GM12878 (cell line): ENCODE measurements at regions not wholly inside any gene's neighbourhood (a gene's known extent, or its start where the extent isn't known, plus 50 kb on each side); places are given as distances from the start of the nearest gene placed in this dataset.
A peak's percentile ranks its signal among the peaks of the same experiment; 100 is the strongest.

Experiments used
- ATAC-seq: fragments of 200-7000 bp; cut with Tn5 transposase; 3 replicates; pipeline ENCODE4 v1.9.1; 2020; ENCODE audit warnings: mild to moderate bottlenecking, moderate library complexity
- BruUV-seq: library from RNA; stranded (reverse); fragments of 400-500 nt; replicated peaks from 2 replicates; lab custom pipeline; 2021; lab: Mats Ljungman, UMichigan
- CTCF ChIA-PET: fragments of 300-600 bp; sonication (Branson Sonifier 250); formaldehyde crosslinking; extraction: SDS; loops from one replicate; lab custom pipeline; 2021; ENCODE audit warnings: inconsistent platforms; lab: Yijun Ruan, JAX
- POLR2A ChIA-PET: fragments of 350-600 bp; formaldehyde crosslinking; extraction: SDS; loops from one replicate; lab custom pipeline; 2021; ENCODE audit warnings: inconsistent platforms; lab: Charles Lee
- RAD21 ChIA-PET: fragments of 300-600 bp; sonication (Branson Sonifier 250); formaldehyde crosslinking; loops from one replicate; lab custom pipeline; 2023; ENCODE audit warnings: antibody characterized with exemption; ENCODE audit not compliant: unreplicated experiment; lab: Charles Lee
- SMC1A ChIA-PET: fragments of 300-600 bp; sonication (Branson Sonifier 250); formaldehyde crosslinking; loops from one replicate; lab custom pipeline; 2023; ENCODE audit not compliant: unreplicated experiment, uncharacterized antibody; lab: Charles Lee
- DNase-seq: peaks from one replicate; pipeline ENCODE4 v3.0.0-alpha.2; 2011; ENCODE audit warnings: low read depth, low spot score
- FAIRE-seq: peaks from 3 replicates; lab custom pipeline; 2011; peaks lifted over from hg19 to GRCh38; lab: Jason Lieb, UNC
- H2AFZ ChIP-seq: 2 replicates; pipeline ENCODE4 v1.6.0; 2011; ENCODE audit warnings: low read depth, low read length, control low read depth; ENCODE audit not compliant: control insufficient read depth
- H3K27ac ChIP-seq: 2 replicates; pipeline ENCODE4 v1.5.1; 2011; ENCODE audit warnings: control low read depth; ENCODE audit not compliant: control insufficient read depth, insufficient read depth
- H3K27me3 ChIP-seq, 2 experiments: replicated peaks in 1 of 2; 2 replicates each; pipeline versions ENCODE4 v1.6.0 to v1.6.1; 2011; ENCODE audit warnings: low read length in 1 of 2; ENCODE audit not compliant: control insufficient read depth in 2 of 2, insufficient read depth in 2 of 2
- H3K36me3 ChIP-seq, 2 experiments: 2 replicates each; pipeline ENCODE4 v1.5.1; 2011; ENCODE audit warnings: low read length in 1 of 2; ENCODE audit not compliant: control insufficient read depth in 2 of 2, insufficient read depth in 2 of 2
- H3K4me1 ChIP-seq: 2 replicates; pipeline ENCODE4 v1.6.1; 2011; ENCODE audit warnings: mild to moderate bottlenecking, low read length, moderate library complexity, mixed read lengths; ENCODE audit not compliant: control insufficient read depth, insufficient read depth
- H3K4me2 ChIP-seq: 2 replicates; pipeline ENCODE4 v1.6.0; 2011; ENCODE audit warnings: control low read depth; ENCODE audit not compliant: control insufficient read depth, insufficient read depth
- H3K4me3 ChIP-seq: fragments of 200-600 bp; sonication (generic); 2 replicates; pipeline ENCODE4 v1.5.1; 2016
- H3K79me2 ChIP-seq: 2 replicates; pipeline ENCODE4 v1.6.0; 2011; ENCODE audit warnings: low read length; ENCODE audit not compliant: control insufficient read depth, insufficient read depth
- H3K9ac ChIP-seq: 2 replicates; pipeline ENCODE4 v1.8.0; 2011; ENCODE audit warnings: low read length, control low read depth, mixed read lengths; ENCODE audit not compliant: control insufficient read depth, insufficient read depth
- H3K9me3 ChIP-seq: replicated peaks from 3 replicates; pipeline ENCODE4 v1.5.1; 2011; ENCODE audit warnings: mild to moderate bottlenecking, low read length; ENCODE audit not compliant: control insufficient read depth, insufficient read depth
- H4K20me1 ChIP-seq: 2 replicates; pipeline ENCODE4 v1.6.0; 2011; ENCODE audit not compliant: control insufficient read depth, insufficient read depth
- ASH2L ChIP-seq: fragments of 300-600, 200-600 bp; sonication (generic); IDR thresholded peaks from 2 replicates; pipeline ENCODE4 v1.6.1; 2017; ENCODE audit warnings: low read depth, mild to moderate bottlenecking, borderline replicate concordance
- KAT2A ChIP-seq: conservative IDR thresholded peaks from 2 replicates; pipeline ENCODE4 v1.6.1; 2011; ENCODE audit warnings: low read depth, low read length; ENCODE audit not compliant: control insufficient read depth
- MTA2 ChIP-seq: fragments of 450-650 bp; IDR thresholded peaks from 2 replicates; pipeline ENCODE4 v1.6.1; 2016; ENCODE audit warnings: low read depth, mild to moderate bottlenecking, moderate library complexity
- POLR2A ChIP-seq: IDR thresholded peaks from 2 replicates; pipeline ENCODE4 v1.6.1; 2011; ENCODE audit warnings: low read depth, mild to moderate bottlenecking, low read length
- SMC3 ChIP-seq: IDR thresholded peaks from 2 replicates; pipeline ENCODE4 v1.6.1; 2011; ENCODE audit warnings: low read length, improper control_type of control experiment, borderline replicate concordance
- STAT1 ChIP-seq: fragments of 450-650 bp; conservative IDR thresholded peaks from 2 replicates; pipeline ENCODE4 v1.6.1; 2014; ENCODE audit warnings: antibody characterized with exemption, mild to moderate bottlenecking
- TAF1 ChIP-seq: IDR thresholded peaks from 2 replicates; pipeline ENCODE4 v1.6.1; 2011; ENCODE audit warnings: mild to moderate bottlenecking, low read depth, low read length, borderline replicate concordance
- TCF7 ChIP-seq: IDR thresholded peaks from 2 replicates; pipeline ENCODE4 v1.6.1; 2014; ENCODE audit warnings: antibody characterized with exemption, borderline replicate concordance
- ZNF207 ChIP-seq: fragments of 450-650 bp; IDR thresholded peaks from 2 replicates; pipeline ENCODE4 v1.6.1; 2014; ENCODE audit warnings: antibody characterized with exemption, mild to moderate bottlenecking, borderline replicate concordance
- ZSCAN29 ChIP-seq: fragments of 450-650 bp; IDR thresholded peaks from 2 replicates; pipeline ENCODE4 v1.6.1; 2017; ENCODE audit warnings: mild to moderate bottlenecking, moderate library complexity
- WGBS: methylation state at CpG from one replicate; pipeline ENCODE4 v1.1.6; 2016; ENCODE audit warnings: low lambda C conversion rate; ENCODE audit not compliant: insufficient replicate concordance, insufficient coverage; ENCODE audit errors: missing lambda C conversion rate; 5-methylcytosine and 5-hydroxymethylcytosine counted together
- in situ Hi-C: fragments of 300-500 bp; cut with MboI; formaldehyde crosslinking; loops from 9 replicates; pipeline ENCODE4 v1.14.3; 2018; ENCODE audit warnings: mixed read lengths
- intact Hi-C: fragments of 100-400 bp; cut with micrococcal nuclease; formaldehyde crosslinking; loops from one replicate; pipeline ENCODE4 v1.14.2; 2022; ENCODE audit not compliant: unreplicated experiment
- TF ChIP-seq, protein P1 (sequence below): IDR thresholded peaks from 2 replicates; pipeline ENCODE4 v1.6.1; 2012; ENCODE audit warnings: low read depth, low read length, improper control_type of control experiment

DNA sequence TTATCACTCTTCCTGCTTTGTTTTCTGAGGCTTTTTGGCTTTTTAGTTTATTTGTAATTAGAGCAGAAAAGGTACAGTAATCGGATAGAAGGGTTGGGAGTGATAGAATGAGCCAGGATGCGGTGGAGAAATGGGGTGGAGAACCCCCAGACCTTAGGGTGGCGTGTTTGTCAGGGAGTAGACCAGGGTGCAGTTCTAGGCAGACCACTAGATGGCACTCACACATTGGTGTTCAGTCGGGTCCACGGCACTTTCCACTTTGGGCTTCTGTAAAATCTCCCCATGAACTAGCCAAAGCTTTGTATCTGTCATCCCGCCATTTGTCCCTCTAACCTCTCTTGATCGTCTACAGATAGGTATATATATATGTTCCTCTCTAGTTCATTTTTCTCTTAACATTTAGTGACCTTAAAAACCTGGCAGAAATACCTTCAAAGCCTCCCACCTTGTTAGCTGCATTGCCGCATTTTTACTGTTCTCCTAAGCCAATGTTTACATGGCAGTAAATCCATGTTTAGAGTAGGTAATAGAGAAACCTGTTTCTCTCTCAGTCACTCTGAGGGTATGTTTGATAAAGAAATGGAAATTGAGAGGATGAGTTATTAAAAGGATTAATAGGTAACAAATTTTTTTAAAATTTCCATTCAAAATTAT lies 154.9 kb downstream of the TM9SF2 start (continued):
- TF ChIP-seq MTA2 (no peak), KAT2A (no peak), ZNF207 (no peak), ASH2L (no peak)
- TF ChIP-seq, all 136 proteins: peak for 5

DNA sequence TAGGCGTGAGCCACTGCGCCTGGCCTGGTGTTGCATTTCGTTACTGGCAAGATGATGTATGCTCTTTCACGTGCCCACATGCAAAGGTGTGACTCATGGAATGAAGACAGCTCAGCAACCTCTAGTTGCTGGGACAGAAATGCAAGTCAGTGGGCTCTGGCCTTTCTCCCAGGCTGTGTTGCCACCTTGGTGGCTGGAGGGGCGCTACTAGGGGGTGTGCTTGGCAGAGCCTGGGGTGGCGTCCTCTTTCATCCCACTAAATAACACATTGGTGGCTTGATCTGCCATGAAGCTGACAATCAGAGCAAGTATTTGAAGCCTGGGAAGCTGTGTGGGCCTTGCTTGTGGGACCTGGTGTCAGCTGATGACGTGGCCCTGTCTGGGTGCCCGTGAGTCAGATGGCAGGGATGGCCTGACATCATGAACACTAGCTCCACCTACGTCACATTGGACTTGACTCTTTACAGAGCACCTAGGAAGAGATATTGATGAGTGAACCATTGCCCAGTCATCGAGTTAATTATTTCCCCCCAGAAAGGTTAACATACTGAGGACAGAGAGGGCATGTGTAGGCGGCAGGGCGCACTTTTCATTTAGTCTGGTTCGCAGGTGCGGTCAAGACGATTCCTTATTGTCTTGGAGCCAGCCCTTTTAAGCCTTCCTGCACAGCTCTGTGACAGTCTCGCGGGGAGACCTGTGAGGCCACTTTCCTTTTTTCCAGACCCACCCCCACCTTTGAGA lies 154.2 kb downstream of the TM9SF2 start:
- peaks cover 7% of the 10 kb centered on the region for H3K4me1 ChIP-seq
- H3K27me3 ChIP-seq: no peaks in the 10 kb centered on the region
- FAIRE-seq (no peak), DNase-seq (no peak), ATAC-seq (peak; percentile 11)
- TF ChIP-seq STAT1 (no peak), POLR2A (no peak), TCF7 (no peak), SMC3 (no peak), ZSCAN29 (no peak), TAF1 (no peak)
- TF ChIP-seq, protein P1, sequence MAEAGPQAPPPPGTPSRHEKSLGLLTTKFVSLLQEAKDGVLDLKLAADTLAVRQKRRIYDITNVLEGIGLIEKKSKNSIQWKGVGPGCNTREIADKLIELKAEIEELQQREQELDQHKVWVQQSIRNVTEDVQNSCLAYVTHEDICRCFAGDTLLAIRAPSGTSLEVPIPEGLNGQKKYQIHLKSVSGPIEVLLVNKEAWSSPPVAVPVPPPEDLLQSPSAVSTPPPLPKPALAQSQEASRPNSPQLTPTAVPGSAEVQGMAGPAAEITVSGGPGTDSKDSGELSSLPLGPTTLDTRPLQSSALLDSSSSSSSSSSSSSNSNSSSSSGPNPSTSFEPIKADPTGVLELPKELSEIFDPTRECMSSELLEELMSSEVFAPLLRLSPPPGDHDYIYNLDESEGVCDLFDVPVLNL: no peak
- ChIA-PET SMC1A (interaction anchor here (0.6 to 4.3 kb wide), 7 partner anchors 22 to 861 kb away, joined by 3 to 14 read pairs (median 3); no protein-coding TSS in a partner anchor), RAD21 (interaction anchor here (1.3 kb wide), 1 partner anchor 860 kb away, joined by 8 read pairs; no protein-coding TSS in a partner anchor), POLR2A (interaction anchor here (0.5 kb wide), 1 partner anchor 246 kb away, joined by 4 read pairs; no protein-coding TSS in a partner anchor), CTCF (interaction anchor here (0.6 to 3.9 kb wide), 15 partner anchors 10 to 1472 kb away, joined by 3 to 25 read pairs (median 4); no protein-coding TSS in a partner anchor)
- no peak overlapping the region for H3K4me2 ChIP-seq
- WGBS: 77% methylated on average over 17 of the region's 17 CpGs
- in situ Hi-C loops: loop anchor here (5.0 to 10.0 kb wide), 3 partner anchors 579 to 1469 kb away; no protein-coding TSS in a partner anchor
- intact Hi-C loops: loop anchor here (1.0 to 10.0 kb wide), 7 partner anchors 39 to 1472 kb away; no protein-coding TSS in a partner anchor
- no peaks in the 10 kb centered on the region for H4K20me1 ChIP-seq
- H2AFZ ChIP-seq: no peak overlapping the region
- no peak overlapping the region for H3K4me3 ChIP-seq
- no TSS peak for BruUV-seq
- no peak overlapping the region for H3K9ac ChIP-seq
- no peak overlapping the region for H3K27ac ChIP-seq
- no peaks in the 10 kb centered on the region for H3K36me3 ChIP-seq
- no peaks in the 10 kb centered on the region for H3K9me3 ChIP-seq
- H3K79me2 ChIP-seq: no peaks in the 10 kb centered on the region
